Parathyroid adenoma (tissue), 2 donors: ENCODE measurements at regions not wholly inside any gene's neighbourhood (a gene's known extent, or its start where the extent isn't known, plus 50 kb on each side); places are given as distances from the start of the nearest gene placed in this dataset.

Experiments used
- H2AFZ ChIP-seq: fragments of 300-600 bp; sonication (generic); one replicate; pipeline ENCODE4 v1.7.0; 2017; ENCODE audit warnings: antibody characterized with exemption, mild to moderate bottlenecking
- H3K27ac ChIP-seq: fragments of 300-600 bp; sonication (generic); one replicate; pipeline ENCODE4 v1.7.0; 2017
- H3K27me3 ChIP-seq: fragments of 300-600 bp; sonication (generic); one replicate; pipeline ENCODE4 v1.7.0; 2017; ENCODE audit warnings: low read length; ENCODE audit not compliant: control insufficient read depth, insufficient read depth
- H3K36me3 ChIP-seq: fragments of 300-600 bp; sonication (generic); one replicate; pipeline ENCODE4 v1.7.0; 2017; ENCODE audit warnings: low read length; ENCODE audit not compliant: control insufficient read depth, insufficient read depth
- H3K4me1 ChIP-seq: fragments of 300-600 bp; sonication (generic); one replicate; pipeline ENCODE4 v1.7.0; 2017; ENCODE audit warnings: control low read depth
- H3K4me2 ChIP-seq: fragments of 300-600 bp; sonication (generic); one replicate; pipeline ENCODE4 v1.7.0; 2017; ENCODE audit warnings: low read length
- H3K4me3 ChIP-seq: fragments of 300-600 bp; sonication (generic); one replicate; pipeline ENCODE4 v1.7.0; 2017; ENCODE audit warnings: low read depth, low read length
- H3K79me2 ChIP-seq: fragments of 300-600 bp; sonication (generic); one replicate; pipeline ENCODE4 v1.7.0; 2017; ENCODE audit warnings: control low read depth
- H3K9ac ChIP-seq: fragments of 300-600 bp; sonication (generic); one replicate; pipeline ENCODE4 v1.7.0; 2017; ENCODE audit warnings: mild to moderate bottlenecking
- H3K9me3 ChIP-seq: fragments of 300-600 bp; sonication (generic); one replicate; pipeline ENCODE4 v1.7.0; 2017; ENCODE audit warnings: low read length; ENCODE audit not compliant: control insufficient read depth
- TF ChIP-seq, protein P1 (sequence below): fragments of 300-600 bp; sonication (generic); IDR thresholded peaks from one replicate; pipeline ENCODE4 v1.7.0; 2017; ENCODE audit warnings: antibody characterized with exemption, mild to moderate bottlenecking
- donor health status: primary hyperparathyroidism.

DNA sequence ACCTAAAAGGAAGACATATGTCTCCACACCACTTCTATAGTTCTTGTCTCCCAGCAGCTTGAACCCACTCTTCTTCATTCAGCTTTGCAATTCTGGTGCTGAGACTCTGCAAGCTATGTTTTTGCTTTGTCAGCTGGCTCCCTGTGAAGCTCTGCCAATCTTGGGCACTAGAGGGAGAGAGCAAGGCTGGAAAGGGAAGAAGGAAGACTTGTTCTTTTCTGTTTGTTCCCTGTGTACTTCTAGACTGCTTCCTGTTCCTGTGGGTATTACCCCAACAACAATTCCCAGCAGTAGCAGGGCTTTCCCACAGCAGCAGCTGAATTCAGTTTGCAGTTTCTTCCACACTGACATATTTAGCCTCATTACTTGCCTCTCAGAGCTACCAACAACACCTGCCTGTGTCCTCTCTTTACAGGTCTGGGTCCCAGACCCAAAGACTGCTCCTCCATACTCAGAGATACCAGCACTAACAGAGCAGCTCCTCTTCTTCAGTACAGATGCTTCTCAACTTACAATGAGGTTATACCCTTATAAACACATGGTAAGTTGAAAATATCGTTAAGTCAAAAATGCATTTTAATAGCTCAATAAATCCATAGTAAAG is 275.2 kb upstream of the NEGR1 start:
- Histone ChIP-seq H3K27me3 (no peaks in the 10 kb centered on the region), H2AFZ (no peak overlapping the region)

DNA sequence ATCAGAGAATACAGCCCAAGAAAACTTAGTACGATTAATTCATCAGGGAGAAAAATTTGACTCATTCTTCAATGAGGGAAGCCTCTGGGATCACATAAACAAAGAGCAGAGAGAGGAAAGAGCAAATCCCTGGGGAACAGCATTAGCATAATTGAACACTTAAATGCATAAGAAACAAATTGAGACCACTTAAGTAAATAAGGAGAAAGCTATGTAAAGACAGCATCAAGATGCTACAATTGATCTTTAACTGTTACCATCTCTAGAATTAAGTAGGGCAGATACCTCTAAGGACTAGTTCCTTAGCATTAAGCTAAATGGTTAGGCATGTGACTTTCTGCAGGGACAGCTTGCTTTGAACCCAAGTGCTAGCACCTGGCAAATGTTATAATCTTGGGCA is 265.1 kb upstream of the NEGR1 start:
- TF ChIP-seq, protein P1, sequence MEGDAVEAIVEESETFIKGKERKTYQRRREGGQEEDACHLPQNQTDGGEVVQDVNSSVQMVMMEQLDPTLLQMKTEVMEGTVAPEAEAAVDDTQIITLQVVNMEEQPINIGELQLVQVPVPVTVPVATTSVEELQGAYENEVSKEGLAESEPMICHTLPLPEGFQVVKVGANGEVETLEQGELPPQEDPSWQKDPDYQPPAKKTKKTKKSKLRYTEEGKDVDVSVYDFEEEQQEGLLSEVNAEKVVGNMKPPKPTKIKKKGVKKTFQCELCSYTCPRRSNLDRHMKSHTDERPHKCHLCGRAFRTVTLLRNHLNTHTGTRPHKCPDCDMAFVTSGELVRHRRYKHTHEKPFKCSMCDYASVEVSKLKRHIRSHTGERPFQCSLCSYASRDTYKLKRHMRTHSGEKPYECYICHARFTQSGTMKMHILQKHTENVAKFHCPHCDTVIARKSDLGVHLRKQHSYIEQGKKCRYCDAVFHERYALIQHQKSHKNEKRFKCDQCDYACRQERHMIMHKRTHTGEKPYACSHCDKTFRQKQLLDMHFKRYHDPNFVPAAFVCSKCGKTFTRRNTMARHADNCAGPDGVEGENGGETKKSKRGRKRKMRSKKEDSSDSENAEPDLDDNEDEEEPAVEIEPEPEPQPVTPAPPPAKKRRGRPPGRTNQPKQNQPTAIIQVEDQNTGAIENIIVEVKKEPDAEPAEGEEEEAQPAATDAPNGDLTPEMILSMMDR = no peak

More for the DNA sequence above, 275.2 kb upstream of the NEGR1 start:
- Histone ChIP-seq H3K4me3 (no peak overlapping the region), H3K9me3 (no peaks in the 10 kb centered on the region), H3K27ac (no peak overlapping the region), H3K79me2 (no peaks in the 10 kb centered on the region), H3K4me1 (no peaks in the 10 kb centered on the region), H3K9ac (no peak overlapping the region), H3K4me2 (no peak overlapping the region), H3K36me3 (no peaks in the 10 kb centered on the region)
- TF ChIP-seq, protein P1 = no peak

DNA sequence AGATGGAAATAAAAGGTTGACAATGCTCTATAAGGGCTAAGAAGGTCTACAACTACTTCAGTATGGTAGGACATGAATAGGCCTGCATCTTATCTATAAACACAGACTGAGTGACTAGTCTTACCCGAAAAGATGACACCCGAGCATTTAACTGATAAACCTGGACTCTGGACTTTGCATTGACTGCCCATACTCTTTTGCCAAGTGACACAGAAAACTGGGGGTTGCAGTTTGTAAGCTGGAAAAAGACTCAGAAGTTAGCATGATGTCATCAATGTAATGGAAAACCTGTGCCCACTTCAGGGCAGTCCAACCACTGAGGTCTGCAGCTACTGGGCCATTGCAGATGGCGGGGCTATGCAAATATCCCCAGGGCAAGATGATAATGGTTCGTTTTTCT is 258.3 kb upstream of the NEGR1 start:
- H3K4me2 ChIP-seq = no peak overlapping the region
- no peak overlapping the region for H3K27ac ChIP-seq
- H3K27me3 ChIP-seq = no peaks in the 10 kb centered on the region
- no peaks in the 10 kb centered on the region for H3K79me2 ChIP-seq
- H2AFZ ChIP-seq = no peak overlapping the region
- H3K4me1 ChIP-seq = no peaks in the 10 kb centered on the region
- H3K36me3 ChIP-seq = no peaks in the 10 kb centered on the region
- no peak overlapping the region for H3K9ac ChIP-seq
- H3K4me3 ChIP-seq = no peak overlapping the region
- no peaks in the 10 kb centered on the region for H3K9me3 ChIP-seq
- TF ChIP-seq, protein P1 = no peak

More for the DNA sequence above, 265.1 kb upstream of the NEGR1 start:
- Histone ChIP-seq H3K27me3 (no peaks in the 10 kb centered on the region), H3K4me1 (no peaks in the 10 kb centered on the region), H2AFZ (no peak overlapping the region), H3K4me2 (no peak overlapping the region), H3K27ac (no peak overlapping the region), H3K9me3 (no peaks in the 10 kb centered on the region), H3K36me3 (no peaks in the 10 kb centered on the region), H3K9ac (no peak overlapping the region), H3K79me2 (no peaks in the 10 kb centered on the region), H3K4me3 (no peak overlapping the region)

DNA sequence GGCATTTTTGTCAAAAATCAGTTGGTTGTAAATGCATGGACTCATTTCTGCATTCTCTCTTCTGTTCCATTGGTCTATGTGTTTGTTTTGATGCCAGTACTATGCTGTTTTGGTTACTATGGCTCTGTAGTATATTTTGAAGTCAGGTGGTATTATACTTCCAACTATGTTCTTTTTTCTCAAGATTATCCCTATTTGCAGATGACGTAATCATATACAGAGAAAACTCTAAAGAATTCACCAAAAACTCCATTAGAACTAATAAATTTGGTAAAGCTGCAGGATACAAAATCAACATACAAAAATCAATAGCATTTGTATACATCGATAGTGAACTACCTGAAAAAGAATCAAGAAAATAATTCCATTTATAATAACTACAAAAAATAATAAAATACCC is 253.1 kb upstream of the NEGR1 start:
- H3K9me3 ChIP-seq = no peaks in the 10 kb centered on the region
- H3K27me3 ChIP-seq = no peaks in the 10 kb centered on the region
- no peaks in the 10 kb centered on the region for H3K4me1 ChIP-seq
- no peak overlapping the region for H3K4me3 ChIP-seq
- TF ChIP-seq, protein P1 = no peak
- no peak overlapping the region for H3K9ac ChIP-seq
- no peaks in the 10 kb centered on the region for H3K79me2 ChIP-seq
- H3K27ac ChIP-seq = no peak overlapping the region
- no peak overlapping the region for H3K4me2 ChIP-seq
- H2AFZ ChIP-seq = no peak overlapping the region
- no peaks in the 10 kb centered on the region for H3K36me3 ChIP-seq

DNA sequence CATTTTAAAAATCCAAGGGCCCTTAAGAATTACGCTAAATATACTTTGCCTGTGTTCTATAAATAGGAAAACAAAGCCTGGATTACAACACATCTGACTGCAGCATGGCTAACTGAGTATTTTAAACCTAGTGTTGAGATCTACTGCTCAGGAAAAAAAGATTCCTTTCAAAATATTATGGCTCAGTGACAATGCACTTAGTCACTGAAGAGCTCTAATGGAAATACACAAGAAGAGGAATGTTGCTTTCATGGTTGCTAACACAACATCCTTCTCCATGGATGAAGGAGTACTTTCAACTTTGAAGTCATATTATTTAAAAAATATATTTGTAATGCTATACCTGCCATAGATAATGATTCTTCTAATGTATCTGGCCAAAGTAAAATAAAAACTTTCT is 248.3 kb upstream of the NEGR1 start:
- no peaks in the 10 kb centered on the region for H3K36me3 ChIP-seq

More for the DNA sequence above, 248.3 kb upstream of the NEGR1 start:
- H2AFZ ChIP-seq = no peak overlapping the region
- H3K27me3 ChIP-seq = no peaks in the 10 kb centered on the region
- no peak overlapping the region for H3K9ac ChIP-seq
- H3K79me2 ChIP-seq = no peaks in the 10 kb centered on the region
- TF ChIP-seq, protein P1 = no peak
- no peak overlapping the region for H3K27ac ChIP-seq
- H3K4me2 ChIP-seq = no peak overlapping the region
- H3K9me3 ChIP-seq = no peaks in the 10 kb centered on the region
- no peaks in the 10 kb centered on the region for H3K4me1 ChIP-seq
- H3K4me3 ChIP-seq = no peak overlapping the region
